Left renal cortex interstitium (tissue), 4 donors: ENCODE measurements at regions not wholly inside any gene's neighbourhood (a gene's known extent, or its start where the extent isn't known, plus 50 kb on each side); places are given as distances from the start of the nearest gene placed in this dataset.

Experiments used
- DNase-seq, 4 donors: peaks; one replicate each; pipeline ENCODE4 v3.0.0-alpha.2; 2013; ENCODE audit warnings: low read depth in 4 of 4, low spot score in 2 of 4, missing footprints in 1 of 4

DNA sequence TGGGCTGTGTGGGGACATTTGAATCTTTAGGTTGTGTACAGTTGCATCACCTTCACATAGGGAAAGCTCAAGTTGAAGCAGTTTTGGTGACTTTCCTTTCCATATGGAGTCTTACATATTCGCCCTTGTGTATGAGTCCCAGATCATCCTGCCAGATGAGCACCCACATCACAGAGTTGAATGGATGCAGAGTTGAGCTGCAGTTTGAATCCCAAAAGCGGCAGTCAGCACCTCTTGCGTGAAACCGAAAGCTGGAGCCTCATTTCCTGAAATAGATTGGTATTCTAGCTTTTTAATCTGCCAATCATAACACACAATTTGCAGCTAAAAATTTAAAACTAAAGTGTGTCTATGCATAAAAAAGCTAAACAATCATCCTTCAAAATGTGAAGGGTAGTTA lies 162.9 kb upstream of the DIPK2B start:
- no peak for DNase-seq

DNA sequence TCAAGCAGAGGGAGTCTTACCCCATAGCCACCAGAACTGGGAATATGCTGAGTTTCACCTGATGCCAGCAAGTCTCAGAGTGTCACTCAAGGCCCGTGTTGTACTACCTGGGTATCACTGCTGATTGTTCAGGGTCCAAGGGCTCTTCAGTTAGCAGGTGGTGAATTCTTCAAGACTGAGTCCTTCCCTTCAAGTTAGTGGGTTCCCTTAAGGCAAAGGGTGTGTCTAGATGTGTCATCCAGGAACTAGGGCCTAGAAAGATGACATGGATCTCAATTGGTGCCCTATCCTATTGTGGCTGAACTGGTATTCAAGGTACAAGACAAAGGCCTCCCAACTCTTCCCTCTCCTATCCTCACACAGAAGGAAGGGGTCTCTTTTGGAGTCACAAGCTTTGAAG lies 159.9 kb upstream of the DIPK2B start:
- DNase-seq: no peak

DNA sequence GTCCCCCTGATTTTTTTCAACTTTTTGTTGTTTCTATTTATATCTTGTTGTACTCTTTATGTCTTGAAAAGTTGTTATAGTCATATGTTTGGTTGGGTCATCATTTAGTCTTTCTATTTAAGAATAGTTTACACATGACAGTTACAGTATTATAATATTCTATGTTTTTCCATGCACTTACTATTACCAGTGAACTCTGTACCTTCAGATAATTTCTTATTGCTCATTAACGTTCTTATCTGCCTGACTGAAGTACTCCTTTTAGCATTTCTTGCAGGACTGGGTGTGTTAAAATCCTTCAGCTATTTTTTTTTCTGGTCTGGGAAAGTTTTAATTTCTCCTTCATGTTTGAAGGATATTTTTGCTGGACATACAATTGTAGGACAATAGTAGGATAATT lies 157.7 kb upstream of the DIPK2B start:
- DNase-seq: no peak

DNA sequence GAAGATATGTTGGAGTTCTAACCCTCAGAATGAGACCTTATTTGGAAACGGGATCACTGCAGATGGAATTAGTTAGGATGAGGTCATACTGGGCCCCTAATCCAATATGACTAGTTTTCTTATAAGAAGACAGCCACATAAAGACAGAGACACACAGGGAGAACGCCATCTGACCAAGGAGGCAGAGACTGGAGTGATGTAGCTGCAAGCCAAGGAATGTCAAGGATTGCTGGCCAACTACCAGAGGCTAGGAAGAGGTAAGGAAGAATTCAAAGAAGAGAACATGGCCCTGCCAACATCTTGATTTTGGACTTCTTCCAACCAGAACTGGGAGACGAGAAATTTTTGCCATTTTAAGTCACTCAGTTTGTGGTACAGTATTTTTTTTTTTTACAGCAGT lies 152.8 kb upstream of the DIPK2B start:
- DNase-seq: no peak

DNA sequence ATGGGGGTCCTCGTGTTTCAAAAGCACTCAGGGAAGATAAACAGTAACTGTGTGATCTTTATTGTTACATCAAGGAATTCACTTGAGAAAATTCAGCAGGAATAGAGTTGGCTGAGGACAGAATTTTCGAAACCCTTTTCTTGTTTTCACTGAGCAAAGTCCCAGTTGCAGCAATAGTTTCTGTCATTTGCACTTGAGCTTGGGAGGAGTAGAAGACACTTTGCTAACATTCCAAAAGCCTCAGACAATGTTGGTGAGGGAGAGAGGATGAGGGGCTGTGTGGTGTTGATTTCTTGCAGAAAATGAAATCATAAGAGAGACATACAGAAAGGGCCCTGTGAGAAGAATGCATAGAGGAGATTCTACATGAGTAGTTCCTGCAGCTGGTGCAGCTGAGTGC lies 151.9 kb upstream of the DIPK2B start:
- DNase-seq: no peak

DNA sequence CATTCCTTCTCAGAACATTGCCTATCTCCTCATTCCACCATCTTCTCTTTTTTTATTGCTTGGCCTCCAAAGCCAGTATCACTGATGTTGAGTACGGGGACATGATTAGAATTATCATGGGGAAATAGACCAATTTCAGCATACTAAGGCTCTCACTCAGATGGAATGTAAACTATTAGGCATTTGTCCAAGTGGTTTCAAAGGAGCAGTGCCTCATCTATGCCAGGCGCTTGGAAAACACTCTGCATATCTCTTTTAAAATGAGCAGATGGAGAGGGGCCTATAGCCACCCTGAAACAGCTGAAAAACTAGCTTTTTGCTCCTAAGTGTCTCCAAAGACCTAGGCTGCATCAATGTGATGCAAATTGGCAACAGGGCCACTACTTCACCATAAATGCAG lies 150.8 kb upstream of the DIPK2B start:
- DNase-seq: no peak

DNA sequence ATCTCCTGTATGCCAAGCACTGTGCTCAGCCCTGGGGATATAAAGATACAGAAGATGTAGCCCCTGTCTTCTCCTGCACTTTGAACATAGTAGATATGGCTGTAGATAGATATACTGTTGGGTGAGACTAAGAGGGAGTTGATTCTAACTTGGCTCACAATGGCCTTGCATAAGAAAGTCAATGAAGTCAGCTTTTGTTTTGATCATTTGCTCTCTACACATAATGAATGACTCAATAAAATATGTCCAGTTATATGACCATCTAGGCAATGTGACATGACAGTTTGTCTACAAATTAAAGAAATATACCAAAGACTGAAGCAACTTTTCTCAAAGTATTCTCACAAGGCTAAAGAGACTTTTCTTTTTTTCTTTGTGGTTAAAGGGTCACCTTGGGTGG lies 147.6 kb upstream of the DIPK2B start:
- DNase-seq: no peak

DNA sequence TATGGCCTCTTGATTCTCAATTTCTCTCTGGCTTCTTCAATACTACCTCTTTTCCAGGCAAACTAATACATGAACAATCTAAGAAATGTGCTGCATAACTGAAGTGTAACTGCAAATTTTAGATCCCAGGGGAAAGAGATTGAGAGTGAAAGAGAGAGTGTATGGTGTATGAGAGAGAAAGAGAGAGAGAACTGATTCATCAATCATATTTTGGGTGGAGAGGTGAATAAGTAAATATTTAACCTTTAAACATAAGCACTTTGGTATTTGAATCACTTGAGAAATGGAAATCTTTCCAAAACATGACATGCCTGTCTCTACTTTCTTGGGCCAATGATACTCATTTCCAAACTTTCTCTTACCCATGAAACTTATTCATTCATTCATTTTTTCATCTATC lies 147.2 kb upstream of the DIPK2B start:
- no peak for DNase-seq

DNA sequence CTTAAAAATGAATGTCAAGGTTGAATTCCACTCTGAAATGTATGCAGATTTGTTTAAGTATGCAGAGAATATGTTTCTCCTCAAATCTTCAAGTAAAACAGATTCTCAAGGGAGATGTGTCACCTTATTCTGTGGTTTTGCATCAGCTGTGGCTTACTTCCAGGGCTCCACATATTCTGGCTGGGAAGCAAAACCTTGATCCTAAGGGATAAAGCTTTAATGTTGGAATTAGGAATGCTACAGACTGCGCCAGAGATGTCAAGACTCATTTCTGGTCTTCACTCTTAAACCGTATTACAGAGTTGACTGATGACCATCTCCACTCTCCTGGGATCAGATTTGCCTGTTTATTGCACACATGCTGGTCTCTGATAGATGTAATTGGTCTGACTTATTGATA lies 143.9 kb upstream of the DIPK2B start:
- DNase-seq: no peak

DNA sequence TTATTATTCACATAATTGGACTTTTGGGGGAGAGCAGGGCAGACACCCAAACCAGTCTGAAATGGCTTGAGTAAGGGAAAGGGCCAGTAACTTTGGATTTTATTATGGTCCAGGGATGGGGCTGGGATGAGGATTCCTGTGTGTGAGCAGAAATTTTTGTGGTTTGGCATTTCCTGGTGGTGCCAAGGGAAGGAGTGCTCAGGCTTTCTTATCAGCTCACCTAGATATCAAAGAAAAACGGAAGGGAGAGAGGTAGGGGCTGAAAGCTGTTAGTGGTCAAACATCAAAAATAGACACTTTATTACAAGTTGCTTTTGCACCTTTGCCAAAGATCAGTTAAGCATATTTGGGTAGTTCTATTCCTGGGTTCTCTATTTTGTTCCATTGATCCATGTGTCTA lies 128.5 kb upstream of the DIPK2B start:
- no peak for DNase-seq

DNA sequence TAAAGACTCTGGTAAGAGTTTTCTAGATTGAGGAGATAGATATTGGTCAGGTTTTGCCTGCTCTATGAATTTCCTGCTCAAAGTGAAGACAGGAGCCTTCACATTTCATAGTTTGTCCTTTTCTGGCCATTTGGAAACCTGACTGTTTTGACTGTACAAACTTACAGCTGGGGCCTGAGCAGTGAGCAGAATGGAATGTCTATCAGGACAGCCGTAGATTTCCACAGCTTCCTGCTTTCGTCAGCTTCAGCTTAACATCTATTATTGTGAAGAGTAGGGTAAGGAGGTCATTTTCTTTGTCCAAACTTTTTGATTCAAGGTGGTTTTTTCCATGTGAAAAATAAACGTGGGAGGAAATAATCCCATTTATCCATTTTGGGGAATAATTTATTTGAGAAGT lies 124.3 kb upstream of the DIPK2B start:
- no peak for DNase-seq

DNA sequence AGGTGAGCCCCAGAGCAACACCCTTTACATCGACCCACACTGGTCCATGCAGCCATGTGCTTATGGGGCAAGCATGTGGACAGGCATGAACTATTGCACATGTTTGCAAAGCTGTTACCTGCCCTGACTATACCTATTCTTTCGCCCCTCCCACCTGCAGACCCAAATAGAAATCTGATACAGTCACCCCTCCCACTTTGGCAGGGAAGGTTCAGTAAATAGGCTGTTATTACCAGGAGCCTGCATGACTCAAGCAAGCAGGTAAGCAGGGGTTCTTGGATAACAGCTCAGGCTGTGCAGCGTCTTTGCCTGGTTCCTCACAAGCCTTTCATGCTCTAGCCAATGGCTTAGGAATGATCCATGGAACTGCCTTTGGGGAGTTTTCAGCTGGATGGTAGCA lies 122.7 kb upstream of the DIPK2B start:
- DNase-seq: no peak

DNA sequence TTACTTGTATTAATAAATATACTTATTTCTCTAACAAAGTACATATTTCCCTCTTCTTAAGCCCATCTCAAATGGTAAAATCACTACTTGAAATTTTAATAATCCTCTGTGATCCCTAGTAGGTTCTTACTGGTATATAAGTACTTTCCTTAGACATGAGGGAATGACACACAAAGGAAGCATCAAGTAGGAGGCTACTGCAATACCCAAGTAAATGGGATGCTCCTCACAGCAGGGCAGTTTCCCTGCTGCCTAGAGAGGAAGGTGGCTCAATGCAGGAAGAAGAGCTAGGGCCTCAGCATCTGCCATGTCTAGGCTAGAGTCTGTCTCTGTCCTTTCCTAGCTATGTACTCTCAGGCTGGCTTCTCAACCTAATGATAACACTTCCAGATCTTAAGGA lies 122.1 kb upstream of the DIPK2B start:
- DNase-seq: no peak

DNA sequence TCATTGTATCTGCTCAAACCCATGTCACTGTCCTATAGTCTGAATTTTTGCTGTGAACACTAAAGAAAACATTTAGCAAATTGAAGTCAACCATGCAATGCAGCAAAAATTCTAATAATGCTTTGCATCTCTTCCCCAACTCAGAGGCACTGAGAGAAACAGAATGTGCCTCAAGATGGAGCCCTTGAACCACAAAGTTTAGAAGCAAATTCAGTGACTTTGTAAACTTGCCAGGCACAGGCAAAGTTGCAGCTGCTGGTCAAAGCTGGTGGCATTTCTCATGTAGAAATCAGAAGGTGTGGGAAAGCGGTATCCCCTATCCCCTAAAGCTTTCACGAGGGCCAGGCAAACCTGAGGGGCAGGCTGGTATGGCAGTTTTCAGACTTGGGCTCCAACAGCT lies 121.7 kb upstream of the DIPK2B start:
- peak in 3 of 4 donors; percentile 9 to 48 (median 13) for DNase-seq

DNA sequence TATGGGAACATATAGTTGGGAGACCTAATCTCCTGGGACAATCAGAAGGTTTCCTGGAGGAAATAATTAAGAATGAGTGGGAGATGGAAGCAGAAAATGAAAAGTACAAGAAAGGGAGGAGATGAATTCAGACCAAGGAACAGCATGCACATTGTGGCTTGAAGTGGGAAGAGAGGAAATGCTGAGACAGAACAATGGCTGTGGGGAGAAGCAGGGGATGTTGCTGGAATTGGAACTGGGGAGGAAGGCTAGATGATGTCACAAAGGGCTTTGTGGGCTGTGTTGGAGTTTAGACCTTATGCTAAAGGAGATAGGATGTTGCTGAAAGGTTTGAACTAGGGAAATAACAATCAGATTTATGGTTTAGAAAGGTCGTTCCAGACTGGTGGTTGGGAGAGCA lies 119.5 kb upstream of the DIPK2B start:
- DNase-seq: no peak

DNA sequence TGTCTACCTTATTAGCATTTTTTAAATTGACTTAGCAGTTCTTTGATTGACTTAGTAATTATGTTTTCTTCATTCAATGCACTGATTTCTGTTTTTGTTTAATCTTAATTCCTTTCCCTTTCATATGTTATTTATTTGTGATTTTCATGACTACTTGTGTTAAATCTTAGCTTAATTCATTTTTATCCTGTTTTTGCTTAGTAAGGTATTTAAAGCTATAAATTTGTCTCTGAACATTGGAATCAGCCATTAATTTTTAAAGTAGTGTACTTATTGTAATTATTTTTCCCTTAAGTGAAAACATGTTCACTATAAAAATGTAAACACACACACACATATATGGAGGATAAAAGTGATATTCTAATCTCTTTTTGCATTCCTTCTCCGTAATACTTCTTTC lies 109.1 kb upstream of the DIPK2B start:
- no peak for DNase-seq

DNA sequence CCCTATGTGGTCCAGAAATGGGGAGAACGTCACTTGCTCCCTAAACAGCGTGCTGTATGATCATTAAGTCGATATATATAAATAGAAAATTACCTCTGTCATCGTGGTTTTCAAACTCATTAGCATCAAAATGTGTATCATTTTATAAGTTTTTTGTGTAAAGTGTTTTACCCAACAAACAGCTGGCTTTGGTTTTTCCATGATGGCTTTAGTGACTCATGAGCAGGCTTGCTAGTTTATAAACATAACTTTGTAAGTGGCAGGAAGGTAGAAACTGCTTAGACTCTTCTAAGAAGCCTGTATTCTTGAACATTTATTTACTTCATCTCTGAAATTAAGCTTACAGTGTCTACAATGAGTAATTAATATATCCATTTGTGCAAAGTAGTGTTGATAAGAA lies 108.4 kb upstream of the DIPK2B start:
- DNase-seq: no peak

DNA sequence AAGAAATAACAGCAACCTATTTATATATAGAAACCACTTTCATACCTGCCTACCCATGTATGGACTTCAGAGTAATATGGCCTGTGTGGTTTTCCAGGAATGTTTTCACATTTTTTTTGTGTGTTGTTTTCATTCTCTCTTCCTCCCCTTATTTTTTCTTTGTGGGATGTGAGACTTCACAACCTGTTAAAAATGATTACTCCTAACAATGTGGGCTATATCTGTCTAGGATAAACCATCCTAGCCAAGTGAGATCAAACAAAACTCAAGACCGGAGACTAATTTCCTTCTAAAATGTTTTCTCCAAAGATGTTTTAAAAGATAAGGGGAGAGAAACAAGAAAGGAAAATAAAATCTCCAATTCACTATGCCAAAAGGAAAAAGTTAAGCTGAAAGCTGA lies 106.1 kb upstream of the DIPK2B start:
- DNase-seq: no peak

DNA sequence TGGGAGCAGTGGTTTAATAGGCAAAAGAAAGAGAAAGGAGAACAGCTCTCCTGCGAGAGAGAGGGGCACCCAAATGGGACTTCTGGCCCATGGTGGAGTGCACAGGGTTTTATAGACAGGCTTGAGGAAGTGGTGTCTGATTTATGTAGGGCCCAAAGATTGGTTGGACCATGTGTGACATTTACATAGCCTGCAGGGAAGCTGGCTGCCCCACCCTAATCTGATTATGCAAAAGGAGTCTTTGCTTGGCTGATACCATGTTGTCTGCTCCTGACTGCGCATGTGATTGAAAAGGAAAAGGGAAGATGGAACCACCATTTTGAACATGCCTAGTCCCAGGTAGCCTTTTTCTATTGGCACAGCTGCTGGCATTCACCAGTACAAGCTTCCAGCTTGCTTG lies 100.0 kb upstream of the DIPK2B start:
- DNase-seq: no peak

DNA sequence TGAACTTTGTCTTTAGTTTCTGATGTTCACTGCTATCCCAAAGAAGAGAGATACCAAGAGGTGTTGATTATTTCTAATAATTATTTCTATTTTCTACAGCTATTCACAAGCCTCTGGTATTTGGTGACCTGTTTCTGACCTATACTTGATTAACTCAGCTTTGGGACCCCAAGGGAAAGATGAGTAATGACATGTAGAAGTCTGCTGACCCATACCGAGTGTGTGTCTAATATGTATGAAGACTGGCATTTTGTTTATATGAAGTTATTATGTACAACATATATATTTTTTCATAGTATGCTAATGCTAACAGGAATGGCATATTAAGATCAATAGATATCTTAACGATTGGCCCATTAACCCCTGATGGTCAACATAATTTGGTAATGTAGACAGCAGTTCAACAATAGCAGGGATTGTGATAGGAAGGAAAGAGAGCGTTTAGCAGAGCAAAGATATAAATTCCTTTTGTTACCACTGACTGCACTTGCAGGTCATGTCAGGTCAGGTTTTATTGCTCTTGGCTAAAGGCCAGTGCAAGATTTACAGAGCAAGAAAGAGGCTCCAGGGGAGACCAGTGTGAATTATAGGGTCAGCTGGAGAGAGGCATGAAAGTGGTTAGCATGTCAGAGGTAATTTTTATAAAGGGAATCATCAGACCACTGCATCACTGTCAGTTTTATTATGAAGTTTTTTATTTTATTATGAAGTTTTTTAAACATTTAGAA lies 94.7 kb upstream of the DIPK2B start:
- peak; percentile 7 to 41 (median 10) for DNase-seq

DNA sequence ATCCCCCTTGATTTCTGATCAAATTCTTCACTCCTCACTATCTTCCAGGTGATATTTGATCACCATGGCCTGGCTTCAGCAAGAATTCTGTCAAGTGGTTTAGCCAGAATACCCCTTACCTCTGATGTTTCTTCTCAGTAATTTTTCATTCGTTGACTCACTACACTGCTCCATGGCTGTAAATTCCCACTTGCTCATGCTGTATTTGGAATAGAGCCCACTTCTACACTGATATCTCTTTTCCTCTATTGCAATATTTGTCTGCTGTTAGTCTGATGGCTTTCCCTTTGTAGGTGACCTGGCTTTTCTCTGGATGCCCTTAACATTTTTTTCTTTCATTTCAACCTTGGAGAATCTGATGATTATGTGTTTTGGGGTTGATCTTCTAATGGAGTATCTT lies 73.9 kb upstream of the DIPK2B start:
- no peak for DNase-seq

DNA sequence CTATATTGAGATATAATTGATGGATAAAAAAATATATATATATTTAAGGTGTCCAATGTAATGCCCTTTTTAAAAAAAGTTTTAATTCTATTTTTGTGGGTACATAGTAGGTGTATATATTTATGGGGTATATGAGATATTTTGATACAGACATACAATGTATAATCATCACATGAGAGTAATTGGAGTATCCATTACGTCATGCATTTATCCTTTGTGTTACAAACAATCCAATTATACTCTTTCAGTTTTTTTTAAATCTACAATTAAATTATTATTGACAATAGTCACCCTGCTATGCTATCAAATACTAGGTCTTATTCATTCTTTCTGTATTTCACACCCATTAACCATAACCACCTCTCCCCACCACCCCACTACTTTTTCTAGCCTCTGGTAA lies 66.3 kb upstream of the DIPK2B start:
- DNase-seq: no peak

DNA sequence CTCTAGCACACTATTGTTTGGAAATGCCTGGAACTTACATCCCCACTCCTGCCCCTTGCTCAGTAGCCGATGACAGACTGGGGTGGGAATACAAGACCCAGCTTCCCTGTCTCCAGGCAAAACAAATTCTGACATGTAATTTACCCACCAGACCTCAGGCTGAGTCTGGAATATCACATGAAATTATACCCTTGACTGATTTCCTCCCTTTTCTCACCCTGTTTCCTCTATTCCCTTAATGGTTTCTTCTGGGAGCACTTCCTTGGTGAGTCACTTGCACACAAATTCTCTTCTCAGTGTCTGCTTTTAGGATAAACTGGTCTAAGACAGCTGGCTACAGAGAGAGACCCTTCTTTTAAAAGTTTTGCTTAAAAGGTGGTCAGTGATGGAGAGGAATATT lies 65.8 kb upstream of the DIPK2B start:
- no peak for DNase-seq
